GM12878 (cell line): ENCODE measurements at regions not wholly inside any gene's neighbourhood (a gene's known extent, or its start where the extent isn't known, plus 50 kb on each side); places are given as distances from the start of the nearest gene placed in this dataset.

Source experiments
- ATAC-seq: fragments of 200-7000 bp; cut with Tn5 transposase; 3 replicates; pipeline ENCODE4 v1.9.1; 2020; ENCODE audit warnings: mild to moderate bottlenecking, moderate library complexity
- BruUV-seq: library from RNA; stranded (reverse); fragments of 400-500 nt; replicated peaks from 2 replicates; lab custom pipeline; 2021; lab: Mats Ljungman, UMichigan
- CTCF ChIA-PET: fragments of 300-600 bp; sonication (Branson Sonifier 250); formaldehyde crosslinking; extraction: SDS; loops from one replicate; lab custom pipeline; 2021; ENCODE audit warnings: inconsistent platforms; lab: Yijun Ruan, JAX
- POLR2A ChIA-PET: fragments of 350-600 bp; formaldehyde crosslinking; extraction: SDS; loops from one replicate; lab custom pipeline; 2021; ENCODE audit warnings: inconsistent platforms; lab: Charles Lee
- RAD21 ChIA-PET: fragments of 300-600 bp; sonication (Branson Sonifier 250); formaldehyde crosslinking; loops from one replicate; lab custom pipeline; 2023; ENCODE audit warnings: antibody characterized with exemption; ENCODE audit not compliant: unreplicated experiment; lab: Charles Lee
- SMC1A ChIA-PET: fragments of 300-600 bp; sonication (Branson Sonifier 250); formaldehyde crosslinking; loops from one replicate; lab custom pipeline; 2023; ENCODE audit not compliant: unreplicated experiment, uncharacterized antibody; lab: Charles Lee
- DNase-seq: peaks from one replicate; pipeline ENCODE4 v3.0.0-alpha.2; 2011; ENCODE audit warnings: low read depth, low spot score
- FAIRE-seq: peaks from 3 replicates; lab custom pipeline; 2011; peaks lifted over from hg19 to GRCh38; lab: Jason Lieb, UNC
- H2AFZ ChIP-seq: 2 replicates; pipeline ENCODE4 v1.6.0; 2011; ENCODE audit warnings: low read depth, low read length, control low read depth; ENCODE audit not compliant: control insufficient read depth
- H3K27ac ChIP-seq: 2 replicates; pipeline ENCODE4 v1.5.1; 2011; ENCODE audit warnings: control low read depth; ENCODE audit not compliant: control insufficient read depth, insufficient read depth
- H3K27me3 ChIP-seq, 2 experiments: replicated peaks in 1 of 2; 2 replicates each; pipeline versions ENCODE4 v1.6.0 to v1.6.1; 2011; ENCODE audit warnings: low read length in 1 of 2; ENCODE audit not compliant: control insufficient read depth in 2 of 2, insufficient read depth in 2 of 2
- H3K36me3 ChIP-seq, 2 experiments: 2 replicates each; pipeline ENCODE4 v1.5.1; 2011; ENCODE audit warnings: low read length in 1 of 2; ENCODE audit not compliant: control insufficient read depth in 2 of 2, insufficient read depth in 2 of 2
- H3K4me1 ChIP-seq: 2 replicates; pipeline ENCODE4 v1.6.1; 2011; ENCODE audit warnings: mild to moderate bottlenecking, low read length, moderate library complexity, mixed read lengths; ENCODE audit not compliant: control insufficient read depth, insufficient read depth
- H3K4me2 ChIP-seq: 2 replicates; pipeline ENCODE4 v1.6.0; 2011; ENCODE audit warnings: control low read depth; ENCODE audit not compliant: control insufficient read depth, insufficient read depth
- H3K4me3 ChIP-seq: fragments of 200-600 bp; sonication (generic); 2 replicates; pipeline ENCODE4 v1.5.1; 2016
- H3K79me2 ChIP-seq: 2 replicates; pipeline ENCODE4 v1.6.0; 2011; ENCODE audit warnings: low read length; ENCODE audit not compliant: control insufficient read depth, insufficient read depth
- H3K9ac ChIP-seq: 2 replicates; pipeline ENCODE4 v1.8.0; 2011; ENCODE audit warnings: low read length, control low read depth, mixed read lengths; ENCODE audit not compliant: control insufficient read depth, insufficient read depth
- H3K9me3 ChIP-seq: replicated peaks from 3 replicates; pipeline ENCODE4 v1.5.1; 2011; ENCODE audit warnings: mild to moderate bottlenecking, low read length; ENCODE audit not compliant: control insufficient read depth, insufficient read depth
- H4K20me1 ChIP-seq: 2 replicates; pipeline ENCODE4 v1.6.0; 2011; ENCODE audit not compliant: control insufficient read depth, insufficient read depth
- BCL11A ChIP-seq: IDR thresholded peaks from 2 replicates; pipeline ENCODE4 v1.6.1; 2011; ENCODE audit warnings: low read depth, low read length
- BCLAF1 ChIP-seq: fragments of 450-650 bp; IDR thresholded peaks from 2 replicates; pipeline ENCODE4 v1.6.1; 2017; ENCODE audit warnings: antibody characterized with exemption, mild to moderate bottlenecking, moderate library complexity
- EED ChIP-seq: sonication (generic); IDR thresholded peaks from 2 replicates; pipeline ENCODE4 v1.6.1; 2016; ENCODE audit warnings: antibody characterized with exemption, low read depth
- ESRRA ChIP-seq: IDR thresholded peaks from 2 replicates; pipeline ENCODE4 v1.6.1; 2012; ENCODE audit warnings: mild to moderate bottlenecking, low read length, improper control_type of control experiment
- IRF4 ChIP-seq: IDR thresholded peaks from 2 replicates; pipeline ENCODE4 v1.6.1; 2011; ENCODE audit warnings: low read depth, low read length
- KDM1A ChIP-seq: fragments of 200-600 bp; sonication (generic); IDR thresholded peaks from 2 replicates; pipeline ENCODE4 v1.6.1; 2016; ENCODE audit warnings: borderline replicate concordance
- MEF2A ChIP-seq: IDR thresholded peaks from 2 replicates; pipeline ENCODE4 v1.6.1; 2011; ENCODE audit warnings: low read depth, mild to moderate bottlenecking, low read length, moderate library complexity; ENCODE audit not compliant: insufficient read depth
- NFYB ChIP-seq: IDR thresholded peaks from 2 replicates; pipeline ENCODE4 v1.6.1; 2011; ENCODE audit warnings: low read depth, mild to moderate bottlenecking, low read length, improper control_type of control experiment, moderate library complexity; ENCODE audit not compliant: insufficient read depth
- RB1 ChIP-seq: fragments of 450-650 bp; formaldehyde crosslinking; IDR thresholded peaks from 2 replicates; pipeline ENCODE4 v1.6.1; 2017; ENCODE audit warnings: mild to moderate bottlenecking, borderline replicate concordance
- SP1 ChIP-seq: IDR thresholded peaks from one replicate; pipeline ENCODE4 v1.6.1; 2011; ENCODE audit warnings: low read depth, low read length
- SUZ12 ChIP-seq: fragments of 200-600 bp; sonication (generic); IDR thresholded peaks from one replicate; pipeline ENCODE4 v1.6.1; 2018; ENCODE audit warnings: antibody characterized with exemption, mild to moderate bottlenecking; ENCODE audit not compliant: unreplicated experiment
- TARDBP ChIP-seq: IDR thresholded peaks from 2 replicates; pipeline ENCODE4 v1.6.1; 2016; ENCODE audit warnings: borderline replicate concordance
- WRNIP1 ChIP-seq: IDR thresholded peaks from 2 replicates; pipeline ENCODE4 v1.6.1; 2011; ENCODE audit warnings: low read depth, low read length, improper control_type of control experiment, borderline replicate concordance
- ZBTB11 ChIP-seq: fragments of 450-650 bp; formaldehyde crosslinking; IDR thresholded peaks from 2 replicates; pipeline ENCODE4 v1.5.0; 2022; ENCODE audit warnings: mild to moderate bottlenecking, missing genetic modification characterization
- WGBS: methylation state at CpG from one replicate; pipeline ENCODE4 v1.1.6; 2016; ENCODE audit warnings: low lambda C conversion rate; ENCODE audit not compliant: insufficient replicate concordance, insufficient coverage; ENCODE audit errors: missing lambda C conversion rate; 5-methylcytosine and 5-hydroxymethylcytosine counted together
- in situ Hi-C: fragments of 300-500 bp; cut with MboI; formaldehyde crosslinking; loops from 9 replicates; pipeline ENCODE4 v1.14.3; 2018; ENCODE audit warnings: mixed read lengths
- intact Hi-C: fragments of 100-400 bp; cut with micrococcal nuclease; formaldehyde crosslinking; loops from one replicate; pipeline ENCODE4 v1.14.2; 2022; ENCODE audit not compliant: unreplicated experiment

- ChIA-PET CTCF (no interaction called here), SMC1A (no interaction called here)
- H3K27me3 ChIP-seq: no peaks in the 10 kb centered on the region
Measured at GRCh38 chr6:50451826-50452400, 261.4 kb upstream of the TFAP2D start.

GRCh38 chr6:50455029-50455428, 258.3 kb upstream of the TFAP2D start:
- intact Hi-C loops: no loop called here
- RAD21 ChIA-PET: no interaction called here
- TF ChIP-seq IRF4 (no peak), KDM1A (no peak), ZBTB11 (CRISPR knock-in tag) (no peak), MEF2A (no peak), WRNIP1 (no peak), ESRRA (no peak), BCLAF1 (no peak), EED (no peak)

More at GRCh38 chr6:50451826-50452400, 261.4 kb upstream of the TFAP2D start:
- in situ Hi-C loops: no loop called here
- no peaks in the 10 kb centered on the region for H3K9me3 ChIP-seq
- no peak overlapping the region for H3K9ac ChIP-seq
- FAIRE-seq (no peak), DNase-seq (no peak), ATAC-seq (no peak)
- no peaks in the 10 kb centered on the region for H3K4me1 ChIP-seq
- ChIA-PET POLR2A (no interaction called here), RAD21 (no interaction called here)
- H3K27ac ChIP-seq: no peak overlapping the region
- no peaks in the 10 kb centered on the region for H3K79me2 ChIP-seq
- no peak overlapping the region for H2AFZ ChIP-seq
- H3K4me3 ChIP-seq: no peak overlapping the region
- H3K36me3 ChIP-seq: no peaks in the 10 kb centered on the region
- no peak overlapping the region for H3K4me2 ChIP-seq
- intact Hi-C loops: no loop called here
- WGBS: 32% methylated on average over 4 of the region's 4 CpGs
- TF ChIP-seq RB1 (no peak), SUZ12 (no peak), WRNIP1 (no peak), BCL11A (no peak), TARDBP (no peak), NFYB (no peak), SP1 (no peak)
- no peaks in the 10 kb centered on the region for H4K20me1 ChIP-seq
- BruUV-seq: no TSS peak

More at GRCh38 chr6:50455029-50455428, 258.3 kb upstream of the TFAP2D start:
- no peak overlapping the region for H3K9ac ChIP-seq
- no peaks in the 10 kb centered on the region for H3K4me1 ChIP-seq
- no peak for DNase-seq
- no peaks in the 10 kb centered on the region for H3K36me3 ChIP-seq
- BruUV-seq: no TSS peak
- no peaks in the 10 kb centered on the region for H4K20me1 ChIP-seq
- H3K27me3 ChIP-seq: no peaks in the 10 kb centered on the region
- H2AFZ ChIP-seq: no peak overlapping the region
- H3K79me2 ChIP-seq: no peaks in the 10 kb centered on the region
- FAIRE-seq: no peak
- CTCF ChIA-PET: no interaction called here
- no peak overlapping the region for H3K4me2 ChIP-seq
- POLR2A ChIA-PET: no interaction called here
- no peaks in the 10 kb centered on the region for H3K9me3 ChIP-seq
- SMC1A ChIA-PET: no interaction called here
- H3K27ac ChIP-seq: no peak overlapping the region
- no peak for ATAC-seq
- 22% methylated on average over 7 of the region's 7 CpGs for WGBS
- no peak overlapping the region for H3K4me3 ChIP-seq
- in situ Hi-C loops: no loop called here
